ENCODE measurements at regions not wholly inside any gene's neighbourhood (a gene's known extent, or its start where the extent isn't known, plus 50 kb on each side); places are given as distances from the start of the nearest gene placed in this dataset.
"Not testable (repeated sequence)": the region's sequence is repeated elsewhere in the genome, so short reads cannot be mapped to it uniquely, and the experiment has no call there.

DNA sequence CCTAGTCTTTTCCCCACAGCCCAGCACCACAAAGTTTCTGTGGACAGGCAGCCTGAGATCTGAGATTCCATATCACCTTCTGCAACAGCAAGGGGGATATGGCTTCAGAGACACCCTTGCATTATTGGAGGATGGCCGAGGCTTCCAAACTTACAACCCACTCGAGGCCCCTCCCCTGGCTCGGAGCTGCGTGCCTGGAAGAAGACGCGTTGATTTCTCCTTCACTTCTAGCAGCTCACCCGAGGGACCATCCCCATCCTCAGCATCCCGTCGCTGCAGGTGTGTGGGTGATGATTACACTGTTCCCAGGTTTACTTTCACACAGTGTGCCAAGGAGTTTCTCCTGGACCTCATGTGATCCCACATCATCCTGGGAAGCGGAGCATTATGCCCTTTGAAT, 277.9 kb downstream of the MATN1 start:
- Histone ChIP-seq H3K4me1 (ENCODE audit: control insufficient read depth, insufficient read depth, low read length, poor library complexity, severe bottlenecking) (peaks cover 11% of the 10 kb centered on the region), H3K4me3 (ENCODE audit: extremely low read depth, insufficient read depth, low read length, poor library complexity, severe bottlenecking) (no peak overlapping the region), H3K9me3 (ENCODE audit: control insufficient read depth, low read length) (peaks cover 4% of the 10 kb centered on the region), H3K27ac (ENCODE audit: low read depth, low read length, severe bottlenecking) (no peak overlapping the region), H3K36me3 (ENCODE audit: control insufficient read depth, insufficient read depth, low read length) (no peaks in the 10 kb centered on the region)
- 80 to 95% methylated on average over 4 to 5 of the region's 10 CpGs for WGBS, 2 experiments (ENCODE audit: insufficient coverage in 2 of 2)

DNA sequence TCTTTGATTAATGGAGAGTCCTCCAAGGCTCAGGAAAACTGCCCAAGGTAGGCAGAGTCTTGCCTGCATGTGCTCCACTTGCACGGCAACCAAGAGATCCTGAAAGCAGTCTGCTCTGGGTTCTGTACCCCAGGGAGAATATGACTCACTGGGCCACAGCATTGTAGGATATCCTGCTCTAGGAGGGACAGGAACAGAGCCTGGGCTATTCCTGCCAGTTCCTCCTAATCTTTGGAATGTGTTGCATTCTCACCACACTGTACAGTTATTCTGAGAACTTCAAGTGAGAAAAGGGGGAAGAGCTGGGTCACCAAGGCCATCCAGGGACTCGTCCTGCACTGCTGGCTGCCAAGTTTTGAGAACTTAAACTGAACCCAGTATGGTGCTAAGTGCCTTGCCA, 278.5 kb downstream of the MATN1 start:
- 82 to 86% methylated on average over 2 of the region's 2 CpGs for WGBS, 2 experiments (ENCODE audit: insufficient coverage in 2 of 2)
- H3K9me3 ChIP-seq (ENCODE audit: control insufficient read depth, low read length): peaks cover 4% of the 10 kb centered on the region
- no peaks in the 10 kb centered on the region for H3K36me3 ChIP-seq (ENCODE audit: control insufficient read depth, insufficient read depth, low read length)
- H3K27ac ChIP-seq (ENCODE audit: low read depth, low read length, severe bottlenecking): no peak overlapping the region
- peaks cover 11% of the 10 kb centered on the region for H3K4me1 ChIP-seq (ENCODE audit: control insufficient read depth, insufficient read depth, low read length, poor library complexity, severe bottlenecking)
- no peak overlapping the region for H3K4me3 ChIP-seq (ENCODE audit: extremely low read depth, insufficient read depth, low read length, poor library complexity, severe bottlenecking)

DNA sequence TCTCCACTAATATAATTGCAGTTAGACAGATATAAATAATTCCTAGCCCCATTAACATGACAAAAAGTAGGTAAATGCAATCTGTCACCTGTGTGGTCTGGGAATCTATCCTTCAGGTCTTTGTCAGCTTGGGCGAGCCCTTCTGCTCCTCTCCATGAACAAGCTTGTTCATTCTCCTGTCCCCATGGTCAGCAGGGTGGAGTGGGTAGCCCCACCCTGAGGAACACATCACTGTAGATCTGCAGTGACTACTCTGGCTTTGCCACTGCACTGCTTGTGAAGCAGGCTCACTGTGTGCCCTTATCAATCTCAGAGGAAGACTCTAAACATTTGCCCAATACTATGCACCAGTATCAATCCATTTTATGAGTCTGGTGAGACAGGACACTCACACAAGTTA, 279.0 kb downstream of the MATN1 start:
- H3K36me3 ChIP-seq (ENCODE audit: control insufficient read depth, insufficient read depth, low read length): no peaks in the 10 kb centered on the region
- H3K4me3 ChIP-seq (ENCODE audit: extremely low read depth, insufficient read depth, low read length, poor library complexity, severe bottlenecking): no peak overlapping the region
- H3K4me1 ChIP-seq (ENCODE audit: control insufficient read depth, insufficient read depth, low read length, poor library complexity, severe bottlenecking): peaks cover 11% of the 10 kb centered on the region
- 63 to 83% methylated on average over 1 of the region's 1 CpG for WGBS, 2 experiments (ENCODE audit: insufficient coverage in 2 of 2)
- no peak overlapping the region for H3K27ac ChIP-seq (ENCODE audit: low read depth, low read length, severe bottlenecking)
- peaks cover 4% of the 10 kb centered on the region for H3K9me3 ChIP-seq (ENCODE audit: control insufficient read depth, low read length)

DNA sequence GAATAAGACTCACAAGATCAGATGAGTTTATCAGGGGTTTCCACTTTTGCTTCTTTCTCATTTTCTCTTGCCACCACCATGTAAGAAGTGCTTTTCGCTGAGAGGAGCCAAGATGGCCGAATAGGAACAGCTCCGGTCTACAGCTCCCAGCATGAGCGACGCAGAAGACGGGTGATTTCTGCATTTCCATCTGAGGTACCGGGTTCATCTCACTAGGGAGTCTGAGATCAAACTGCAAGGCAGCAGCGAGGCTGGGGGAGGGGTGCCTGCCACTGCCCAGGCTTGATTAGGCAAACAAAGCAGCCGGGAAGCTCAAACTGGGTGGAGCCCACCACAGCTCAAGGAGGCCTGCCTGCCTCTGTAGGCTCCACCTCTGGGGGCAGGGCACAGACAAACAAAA, 285.1 kb downstream of the MATN1 start:
- WGBS, 2 experiments (ENCODE audit: insufficient coverage in 2 of 2): 86 to 89% methylated on average over 6 of the region's 9 CpGs
- H3K27ac ChIP-seq (ENCODE audit: low read depth, low read length, severe bottlenecking); H3K4me1 ChIP-seq (ENCODE audit: control insufficient read depth, insufficient read depth, low read length, poor library complexity, severe bottlenecking); H3K9me3 ChIP-seq (ENCODE audit: control insufficient read depth, low read length); H3K4me3 ChIP-seq (ENCODE audit: extremely low read depth, insufficient read depth, low read length, poor library complexity, severe bottlenecking); H3K36me3 ChIP-seq (ENCODE audit: control insufficient read depth, insufficient read depth, low read length): not testable (repeated sequence)

DNA sequence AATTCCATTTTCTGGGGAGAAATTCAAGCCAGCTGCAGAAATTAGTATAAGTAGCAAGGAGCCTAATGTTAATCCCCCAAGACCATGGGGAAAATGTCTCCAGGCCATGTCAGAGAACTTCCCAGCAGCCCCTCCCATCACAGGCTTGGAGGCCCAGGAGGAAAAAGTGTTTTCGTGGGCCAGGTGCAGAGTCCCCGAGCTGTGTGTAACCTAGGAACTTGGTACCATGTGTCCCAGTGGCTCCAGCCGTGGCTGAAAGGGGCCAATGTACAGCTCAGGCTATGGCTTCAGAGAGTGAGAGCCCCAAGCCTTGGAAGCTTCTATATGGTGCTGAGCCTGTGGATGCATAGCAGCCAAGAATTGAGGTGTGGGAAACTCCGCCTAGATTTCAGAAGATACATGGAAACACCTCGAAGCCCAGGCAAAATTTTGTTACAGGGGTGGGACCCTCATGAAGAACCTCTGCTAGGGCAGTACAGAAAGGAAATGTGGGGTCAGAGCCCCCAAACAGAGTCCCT, 286.3 kb downstream of the MATN1 start:
- H3K27ac ChIP-seq (ENCODE audit: low read depth, low read length, severe bottlenecking): no peak overlapping the region
- H3K9me3 ChIP-seq (ENCODE audit: control insufficient read depth, low read length): no peaks in the 10 kb centered on the region
- H3K4me1 ChIP-seq (ENCODE audit: control insufficient read depth, insufficient read depth, low read length, poor library complexity, severe bottlenecking): no peaks in the 10 kb centered on the region
- no peaks in the 10 kb centered on the region for H3K36me3 ChIP-seq (ENCODE audit: control insufficient read depth, insufficient read depth, low read length)
- 86 to 89% methylated on average over 5 of the region's 5 CpGs for WGBS, 2 experiments (ENCODE audit: insufficient coverage in 2 of 2)
- no peak overlapping the region for H3K4me3 ChIP-seq (ENCODE audit: extremely low read depth, insufficient read depth, low read length, poor library complexity, severe bottlenecking)

DNA sequence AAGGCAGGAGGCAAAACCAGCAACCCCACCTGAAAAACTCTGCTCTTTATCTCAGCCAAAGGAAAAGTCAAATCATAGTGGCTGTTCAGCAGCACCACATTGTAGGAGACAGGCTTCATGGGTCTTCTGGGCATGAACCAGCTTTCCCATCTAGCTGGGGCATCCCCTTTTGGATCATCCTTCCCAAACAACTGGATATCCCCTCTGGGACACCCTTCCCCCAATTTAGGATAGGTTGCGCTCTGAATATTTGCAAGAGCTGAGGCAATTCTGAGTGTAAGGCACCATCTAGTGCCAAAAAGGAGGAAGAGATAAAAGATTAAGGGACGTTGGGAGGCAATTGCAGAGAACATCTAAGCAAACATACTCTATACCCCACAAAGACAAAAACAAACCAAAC, 295.8 kb downstream of the MATN1 start:
- Histone ChIP-seq H3K4me3 (ENCODE audit: extremely low read depth, insufficient read depth, low read length, poor library complexity, severe bottlenecking) (no peak overlapping the region), H3K9me3 (ENCODE audit: control insufficient read depth, low read length) (no peaks in the 10 kb centered on the region), H3K36me3 (ENCODE audit: control insufficient read depth, insufficient read depth, low read length) (no peaks in the 10 kb centered on the region), H3K27ac (ENCODE audit: low read depth, low read length, severe bottlenecking) (no peak overlapping the region), H3K4me1 (ENCODE audit: control insufficient read depth, insufficient read depth, low read length, poor library complexity, severe bottlenecking) (no peaks in the 10 kb centered on the region)
- no CpG with 5 or more reads among the region's 2 CpGs for WGBS, 2 experiments (ENCODE audit: insufficient coverage in 2 of 2)

DNA sequence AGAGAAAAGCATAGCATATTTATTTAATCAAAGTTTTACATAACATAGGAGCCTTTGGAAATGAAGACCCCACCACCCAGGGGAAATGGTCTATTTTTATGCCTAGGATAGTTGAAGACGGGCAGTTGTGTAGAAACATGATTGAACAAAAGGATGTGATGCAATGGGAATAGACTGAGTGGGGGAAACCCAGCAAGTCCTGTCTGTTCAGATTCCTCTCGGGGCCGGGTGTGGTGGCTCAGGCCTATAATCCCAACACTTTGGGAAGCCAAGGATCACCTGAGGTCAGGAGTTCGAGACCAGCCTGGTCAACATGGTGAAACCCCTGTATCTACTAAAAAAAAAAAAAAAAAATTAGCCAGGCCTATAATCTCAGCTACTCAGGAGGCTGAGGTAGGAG, 298.3 kb downstream of the MATN1 start:
- H3K27ac ChIP-seq (ENCODE audit: low read depth, low read length, severe bottlenecking): no peak overlapping the region
- H3K4me3 ChIP-seq (ENCODE audit: extremely low read depth, insufficient read depth, low read length, poor library complexity, severe bottlenecking): no peak overlapping the region
- H3K9me3 ChIP-seq (ENCODE audit: control insufficient read depth, low read length): no peaks in the 10 kb centered on the region
- no peaks in the 10 kb centered on the region for H3K4me1 ChIP-seq (ENCODE audit: control insufficient read depth, insufficient read depth, low read length, poor library complexity, severe bottlenecking)
- no peaks in the 10 kb centered on the region for H3K36me3 ChIP-seq (ENCODE audit: control insufficient read depth, insufficient read depth, low read length)
- 75 to 93% methylated on average over 2 to 3 of the region's 4 CpGs for WGBS, 2 experiments (ENCODE audit: insufficient coverage in 2 of 2)

DNA sequence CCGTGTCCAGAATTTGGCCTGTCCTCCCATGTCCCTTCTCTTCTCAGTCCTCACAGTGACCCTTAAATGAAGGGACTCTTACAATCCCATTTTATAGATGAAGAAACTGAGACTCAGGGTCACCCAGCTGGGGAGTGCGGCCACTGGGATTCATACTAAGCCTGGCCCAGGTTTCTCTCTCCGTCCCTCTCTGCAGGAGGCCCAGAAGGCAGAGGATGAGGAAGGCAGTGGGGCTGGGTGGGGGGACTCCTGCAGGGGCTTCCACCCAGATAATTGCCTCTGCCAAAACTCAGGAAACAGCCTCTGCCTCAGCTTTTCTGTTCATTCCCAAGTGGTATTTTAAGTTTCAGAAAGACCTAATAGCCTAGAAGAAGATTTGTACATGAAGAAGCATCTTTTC, 299.8 kb downstream of the MATN1 start:
- 80 to 100% methylated on average over 1 of the region's 3 CpGs for WGBS, 2 experiments (ENCODE audit: insufficient coverage in 2 of 2)

DNA sequence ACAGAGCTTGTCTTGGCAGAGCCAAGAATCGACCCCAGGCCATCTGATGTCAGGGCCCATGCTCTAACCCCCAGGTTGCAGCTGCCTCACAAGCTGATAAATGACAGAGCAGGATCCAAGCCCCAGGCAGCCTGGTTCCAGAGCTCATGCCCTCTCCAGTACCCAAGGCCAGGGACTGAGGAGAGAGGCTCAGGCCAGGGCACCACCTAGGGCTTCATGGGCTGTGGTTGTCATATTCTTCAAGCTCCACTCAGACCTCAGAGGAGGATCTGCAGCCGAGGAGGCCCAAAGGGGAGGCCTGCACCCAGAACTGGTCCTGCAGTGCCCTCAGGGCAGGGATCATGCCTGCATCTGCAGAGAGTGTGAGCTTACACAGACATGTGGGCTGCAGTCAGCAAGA, 301.1 kb downstream of the MATN1 start:
- 72 to 78% methylated on average over 2 of the region's 2 CpGs for WGBS, 2 experiments (ENCODE audit: insufficient coverage in 2 of 2)
- Histone ChIP-seq H3K4me1 (ENCODE audit: control insufficient read depth, insufficient read depth, low read length, poor library complexity, severe bottlenecking) (no peaks in the 10 kb centered on the region), H3K36me3 (ENCODE audit: control insufficient read depth, insufficient read depth, low read length) (no peaks in the 10 kb centered on the region), H3K9me3 (ENCODE audit: control insufficient read depth, low read length) (no peaks in the 10 kb centered on the region), H3K4me3 (ENCODE audit: extremely low read depth, insufficient read depth, low read length, poor library complexity, severe bottlenecking) (no peak overlapping the region), H3K27ac (ENCODE audit: low read depth, low read length, severe bottlenecking) (no peak overlapping the region)

More for the DNA sequence above, 299.8 kb downstream of the MATN1 start:
- no peaks in the 10 kb centered on the region for H3K36me3 ChIP-seq (ENCODE audit: control insufficient read depth, insufficient read depth, low read length)
- H3K4me1 ChIP-seq (ENCODE audit: control insufficient read depth, insufficient read depth, low read length, poor library complexity, severe bottlenecking): no peaks in the 10 kb centered on the region
- no peak overlapping the region for H3K4me3 ChIP-seq (ENCODE audit: extremely low read depth, insufficient read depth, low read length, poor library complexity, severe bottlenecking)
- no peaks in the 10 kb centered on the region for H3K9me3 ChIP-seq (ENCODE audit: control insufficient read depth, low read length)
- no peak overlapping the region for H3K27ac ChIP-seq (ENCODE audit: low read depth, low read length, severe bottlenecking)

DNA sequence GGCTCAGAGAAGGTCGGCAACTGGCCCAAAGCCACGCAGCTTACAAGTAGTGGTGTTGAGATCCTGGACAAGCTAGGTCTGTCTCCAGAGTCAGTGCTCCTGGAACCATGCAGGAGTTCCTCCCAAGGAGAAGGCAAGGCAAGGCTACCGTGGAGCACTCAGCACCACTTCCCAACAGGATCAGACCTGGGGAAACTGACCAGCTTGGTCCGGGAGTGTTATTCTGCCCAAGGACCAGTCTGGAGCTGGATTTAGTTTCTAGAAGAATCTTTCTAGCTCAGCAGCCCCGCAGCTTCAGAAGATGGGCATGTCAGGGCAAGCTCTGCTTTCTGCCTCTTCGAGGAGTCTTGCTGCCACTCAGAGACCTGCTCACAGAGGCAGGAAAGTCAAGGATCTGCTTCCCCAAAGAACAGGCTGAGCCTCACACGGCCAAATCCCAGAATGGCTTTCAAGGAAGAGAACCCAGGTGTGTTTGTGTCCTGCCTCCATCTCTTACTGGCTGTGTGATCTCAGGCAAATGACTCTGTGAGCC, 302.8 kb downstream of the MATN1 start:
- 87 to 93% methylated on average over 7 of the region's 7 CpGs for WGBS, 2 experiments (ENCODE audit: insufficient coverage in 2 of 2)

DNA sequence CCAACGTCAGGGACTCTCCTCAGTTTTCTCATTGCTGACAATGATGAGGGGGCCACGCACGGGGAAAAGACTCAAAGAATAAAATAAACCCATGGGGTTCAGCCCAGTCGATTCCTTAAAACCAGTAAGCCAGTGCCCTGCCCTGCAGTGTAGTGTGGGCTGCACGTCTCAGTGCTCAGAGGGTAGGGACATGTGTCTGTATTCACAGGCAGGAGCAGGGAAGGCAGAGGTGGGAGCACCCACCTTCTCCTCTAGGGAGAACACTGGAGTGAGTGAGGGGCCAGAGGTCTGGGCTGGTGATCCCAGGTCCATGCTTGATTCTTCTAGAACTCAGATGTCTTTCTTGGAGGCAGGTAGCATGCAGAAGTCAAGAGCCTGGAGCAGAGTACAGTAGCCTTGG, 303.6 kb downstream of the MATN1 start:
- no peak overlapping the region for H3K4me3 ChIP-seq (ENCODE audit: extremely low read depth, insufficient read depth, low read length, poor library complexity, severe bottlenecking)
- H3K36me3 ChIP-seq (ENCODE audit: control insufficient read depth, insufficient read depth, low read length): no peaks in the 10 kb centered on the region
- no peaks in the 10 kb centered on the region for H3K9me3 ChIP-seq (ENCODE audit: control insufficient read depth, low read length)
- H3K4me1 ChIP-seq (ENCODE audit: control insufficient read depth, insufficient read depth, low read length, poor library complexity, severe bottlenecking): no peaks in the 10 kb centered on the region
- WGBS, 2 experiments (ENCODE audit: insufficient coverage in 2 of 2): 87 to 89% methylated on average over 5 of the region's 5 CpGs
- H3K27ac ChIP-seq (ENCODE audit: low read depth, low read length, severe bottlenecking): no peak overlapping the region

More for the DNA sequence above, 302.8 kb downstream of the MATN1 start:
- H3K27ac ChIP-seq (ENCODE audit: low read depth, low read length, severe bottlenecking): no peak overlapping the region
- H3K9me3 ChIP-seq (ENCODE audit: control insufficient read depth, low read length): no peaks in the 10 kb centered on the region
- H3K4me1 ChIP-seq (ENCODE audit: control insufficient read depth, insufficient read depth, low read length, poor library complexity, severe bottlenecking): no peaks in the 10 kb centered on the region
- H3K36me3 ChIP-seq (ENCODE audit: control insufficient read depth, insufficient read depth, low read length): no peaks in the 10 kb centered on the region
- no peak overlapping the region for H3K4me3 ChIP-seq (ENCODE audit: extremely low read depth, insufficient read depth, low read length, poor library complexity, severe bottlenecking)

Measured in mesodermal cell (in vitro differentiated cells).